Nephron progenitor cell (in vitro differentiated cells): ENCODE measurements at regions not wholly inside any gene's neighbourhood (a gene's known extent, or its start where the extent isn't known, plus 50 kb on each side); places are given as distances from the start of the nearest gene placed in this dataset.
"Not testable (repeated sequence)": the region's sequence is repeated elsewhere in the genome, so short reads cannot be mapped to it uniquely, and the experiment has no call there.

Experiments
- DNase-seq: peaks from one replicate; pipeline ENCODE4 v3.0.0; 2021
- H3K27ac Mint-ChIP-seq: 2 replicates; pipeline ENCODE4 v1.8.0; 2021; ENCODE audit warnings: mild to moderate bottlenecking, moderate library complexity, mixed read lengths
- H3K27me3 Mint-ChIP-seq: 2 replicates; pipeline ENCODE4 v1.8.0; 2021; ENCODE audit warnings: mild to moderate bottlenecking, low read depth, mixed read lengths; ENCODE audit not compliant: poor library complexity
- H3K36me3 Mint-ChIP-seq: 2 replicates; pipeline ENCODE4 v1.8.0; 2021; ENCODE audit warnings: low read depth, mixed read lengths
- H3K4me1 Mint-ChIP-seq: 2 replicates; pipeline ENCODE4 v1.8.0; 2021; ENCODE audit warnings: mixed read lengths
- H3K4me3 Mint-ChIP-seq: 2 replicates; pipeline ENCODE4 v1.8.0; 2021; ENCODE audit warnings: mild to moderate bottlenecking, moderate library complexity, mixed read lengths
- H3K9me3 Mint-ChIP-seq: 2 replicates; pipeline ENCODE4 v1.8.0; 2021; ENCODE audit warnings: mild to moderate bottlenecking, moderate library complexity, mixed read lengths
- CTCF ChIP-seq: fragments of 200-600 bp; sonication (generic); IDR thresholded peaks from 2 replicates; pipeline ENCODE4 v1.5.0; 2021; ENCODE audit warnings: antibody characterized with exemption

GRCh38 chrX:115909017-115909416, 261.5 kb upstream of the AGTR2 start:
- H3K27me3 Mint-ChIP-seq, result no peaks in the 10 kb centered on the region
- DNase-seq, result no peak
- peaks cover 6% of the 10 kb centered on the region for H3K4me1 Mint-ChIP-seq
- no peak overlapping the region for H3K4me3 Mint-ChIP-seq
- peaks cover 92% of the 10 kb centered on the region for H3K36me3 Mint-ChIP-seq
- H3K27ac Mint-ChIP-seq, result no peak overlapping the region
- peaks cover 93% of the 10 kb centered on the region for H3K9me3 Mint-ChIP-seq
- no peak for TF ChIP-seq CTCF

DNA sequence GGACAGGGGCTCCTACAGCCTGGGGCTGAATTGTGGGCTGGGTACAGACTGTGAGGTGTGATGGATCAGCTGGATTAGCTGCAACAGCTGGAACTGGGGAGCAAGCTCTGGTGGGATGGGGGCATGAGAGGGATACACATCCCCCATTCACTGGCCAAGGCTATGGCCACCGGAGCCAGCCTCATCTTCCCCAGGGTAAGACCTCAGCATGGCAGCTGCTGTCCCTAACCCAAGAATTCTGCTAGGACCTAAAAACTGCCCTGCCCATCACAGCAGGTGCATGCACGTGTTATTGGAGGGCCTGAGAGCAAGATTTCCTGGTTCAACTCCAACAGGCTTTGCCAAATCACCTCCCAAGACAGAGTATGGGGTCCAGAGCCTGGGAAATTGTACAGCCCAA, 258.6 kb upstream of the AGTR2 start:
- Mint-ChIP-seq H3K27ac (no peak overlapping the region), H3K9me3 (peaks cover 97% of the 10 kb centered on the region), H3K36me3 (peaks cover 89% of the 10 kb centered on the region), H3K4me1 (peaks cover 6% of the 10 kb centered on the region), H3K4me3 (no peak overlapping the region), H3K27me3 (no peaks in the 10 kb centered on the region)
- no peak for TF ChIP-seq CTCF
- no peak for DNase-seq

DNA sequence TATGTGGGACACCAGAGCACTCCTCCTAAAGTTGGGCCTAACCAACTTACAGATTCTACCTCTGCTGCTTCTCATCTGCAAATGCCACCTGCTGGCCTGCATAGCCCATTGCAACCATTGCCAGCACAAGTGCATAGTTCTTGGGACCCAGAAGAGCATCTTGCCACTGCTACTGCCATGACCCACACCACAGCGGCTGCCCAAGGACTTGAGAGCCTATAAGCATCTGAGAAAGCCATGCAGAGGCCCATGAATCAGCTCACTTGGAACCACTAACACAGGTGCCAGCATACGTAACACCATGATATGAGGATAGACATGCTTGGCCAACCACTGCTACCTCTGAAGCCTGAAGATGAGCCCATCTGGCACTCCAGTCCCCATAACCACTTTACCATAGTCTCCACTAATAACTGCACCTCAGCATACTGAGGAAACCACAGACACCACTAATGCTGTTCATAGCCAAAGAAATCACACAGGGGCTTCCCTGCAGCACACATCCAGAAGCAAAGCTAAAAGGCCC, 258.1 kb upstream of the AGTR2 start:
- Mint-ChIP-seq H3K36me3 (peaks cover 89% of the 10 kb centered on the region), H3K27ac (no peak overlapping the region), H3K9me3 (peaks cover 97% of the 10 kb centered on the region), H3K4me3 (no peak overlapping the region), H3K27me3 (no peaks in the 10 kb centered on the region), H3K4me1 (peaks cover 5% of the 10 kb centered on the region)
- no peak for TF ChIP-seq CTCF
- DNase-seq, result no peak

- Mint-ChIP-seq H3K27me3 (no peaks in the 10 kb centered on the region), H3K9me3 (peaks cover 97% of the 10 kb centered on the region), H3K27ac (no peak overlapping the region), H3K36me3 (peaks cover 89% of the 10 kb centered on the region), H3K4me1 (no peaks in the 10 kb centered on the region), H3K4me3 (no peak overlapping the region)
- TF ChIP-seq CTCF, result no peak
- no peak for DNase-seq
These were observed 257.0 kb upstream of the AGTR2 start for GRCh38 chrX:115913575-115913974.

DNA sequence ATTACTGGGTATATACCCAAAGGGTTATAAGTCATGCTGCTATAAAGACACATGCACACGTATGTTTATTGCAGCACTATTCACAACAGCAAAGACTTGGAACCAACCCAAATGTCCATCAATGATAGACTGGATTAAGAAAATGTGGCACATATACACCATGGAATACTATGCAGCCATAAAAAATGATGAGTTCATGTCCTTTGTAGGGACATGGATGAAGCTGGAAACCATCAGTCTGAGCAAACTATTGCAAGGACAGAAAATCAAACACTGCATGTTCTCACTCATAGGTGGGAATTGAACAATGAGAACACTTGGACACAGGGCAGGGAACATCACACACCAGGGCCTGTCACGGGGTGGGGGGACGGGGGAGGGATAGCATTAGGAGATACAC, 254.9 kb upstream of the AGTR2 start:
- H3K27me3 Mint-ChIP-seq, H3K27ac Mint-ChIP-seq, H3K4me3 Mint-ChIP-seq, H3K4me1 Mint-ChIP-seq, DNase-seq: not testable (repeated sequence)
- Mint-ChIP-seq H3K36me3 (peaks cover 89% of the 10 kb centered on the region), H3K9me3 (peaks cover 99% of the 10 kb centered on the region)

GRCh38 chrX:115929480-115929879, 241.1 kb upstream of the AGTR2 start:
- H3K36me3 Mint-ChIP-seq, result peaks cover 94% of the 10 kb centered on the region
- H3K9me3 Mint-ChIP-seq, result peaks cover 96% of the 10 kb centered on the region
- DNase-seq, result no peak
- H3K27ac Mint-ChIP-seq, result no peak overlapping the region
- H3K4me1 Mint-ChIP-seq, result no peaks in the 10 kb centered on the region
- TF ChIP-seq CTCF, result no peak
- H3K4me3 Mint-ChIP-seq, result no peak overlapping the region
- H3K27me3 Mint-ChIP-seq, result no peaks in the 10 kb centered on the region
